OCI-LY1 (cell line): ENCODE measurements at regions not wholly inside any gene's neighbourhood (a gene's known extent, or its start where the extent isn't known, plus 50 kb on each side); places are given as distances from the start of the nearest gene placed in this dataset.

Experiments used
- CTCF ChIP-seq: fragments of 200-600 bp; sonication (generic), shearing (Covaris generic); IDR thresholded peaks from 2 replicates; pipeline ENCODE4 v1.5.1; 2017; ENCODE audit warnings: mild to moderate bottlenecking, antibody characterized with exemption, low read length, moderate library complexity, mixed read lengths
- EZH2 ChIP-seq: fragments of 200-600 bp; sonication (generic), shearing (Covaris generic); IDR thresholded peaks from 2 replicates; pipeline ENCODE4 v1.8.0; 2017; ENCODE audit warnings: borderline replicate concordance, mixed run types, mild to moderate bottlenecking, antibody characterized with exemption, low read length, moderate library complexity, mixed read lengths

- TF ChIP-seq CTCF (no peak), EZH2 (no peak)
Measured at GRCh38 chr11:29679996-29680395, 336.8 kb downstream of the KCNA4 start.
